Osteoblast (primary cell): ENCODE measurements at regions not wholly inside any gene's neighbourhood (a gene's known extent, or its start where the extent isn't known, plus 50 kb on each side); places are given as distances from the start of the nearest gene placed in this dataset.

Experiments
- DNase-seq: peaks from one replicate; pipeline ENCODE4 v3.0.0; 2011; ENCODE audit warnings: low spot score, mixed read lengths; ENCODE audit not compliant: insufficient read length; ENCODE audit errors: missing footprints
- H2AFZ ChIP-seq: 2 replicates; pipeline ENCODE4 v1.6.0; 2011; ENCODE audit warnings: mild to moderate bottlenecking, low read length
- H3K27ac ChIP-seq: 2 replicates; pipeline ENCODE4 v1.5.1; 2011; ENCODE audit warnings: mild to moderate bottlenecking, low read depth, low read length, moderate library complexity
- H3K27me3 ChIP-seq: 2 replicates; pipeline ENCODE4 v1.6.0; 2012; ENCODE audit warnings: mild to moderate bottlenecking, control low read depth, inconsistent platforms, low read length, moderate library complexity; ENCODE audit not compliant: insufficient read depth
- H3K36me3 ChIP-seq: 2 replicates; pipeline ENCODE4 v1.5.1; 2011; ENCODE audit warnings: mild to moderate bottlenecking, low read length, control low read depth, moderate library complexity; ENCODE audit not compliant: insufficient read depth
- H3K4me1 ChIP-seq: 2 replicates; pipeline ENCODE4 v1.5.1; 2011; ENCODE audit warnings: mild to moderate bottlenecking, low read length, control low read depth, moderate library complexity; ENCODE audit not compliant: insufficient read depth
- H3K4me2 ChIP-seq: 2 replicates; pipeline ENCODE4 v1.6.0; 2011; ENCODE audit warnings: mild to moderate bottlenecking, low read length; ENCODE audit not compliant: insufficient read depth
- H3K4me3 ChIP-seq: fragments of 200-600 bp; sonication (generic); 3 replicates; pipeline ENCODE4 v1.5.1; 2012; ENCODE audit warnings: mild to moderate bottlenecking, low read length, inconsistent platforms; ENCODE audit not compliant: insufficient read depth
- H3K79me2 ChIP-seq: 2 replicates; pipeline ENCODE4 v1.6.0; 2012; ENCODE audit warnings: mild to moderate bottlenecking, low read length, control low read depth, inconsistent platforms; ENCODE audit not compliant: insufficient read depth
- H3K9me3 ChIP-seq: 2 replicates; pipeline ENCODE4 v1.5.1; 2011; ENCODE audit warnings: low read depth, low read length, control low read depth
- H4K20me1 ChIP-seq: 2 replicates; pipeline ENCODE4 v1.6.0; 2012; ENCODE audit warnings: mild to moderate bottlenecking, low read length, control low read depth; ENCODE audit not compliant: insufficient read depth
- CTCF ChIP-seq: IDR thresholded peaks from 2 replicates; pipeline ENCODE4 v1.5.1; 2011; ENCODE audit warnings: mild to moderate bottlenecking, low read depth, low read length, moderate library complexity; ENCODE audit errors: extremely low read depth

GRCh38 chr2:74079522-74080341 lies 68.0 kb downstream of the BOLA3 start:
- H2AFZ ChIP-seq, result no peak overlapping the region
- H4K20me1 ChIP-seq, result peaks cover 3% of the 10 kb centered on the region
- peak; percentile 64 for DNase-seq
- no peaks in the 10 kb centered on the region for H3K27me3 ChIP-seq
- peak overlapping the region; percentile 30 for H3K4me3 ChIP-seq
- H3K4me1 ChIP-seq, result peaks cover 16% of the 10 kb centered on the region
- no peak for TF ChIP-seq CTCF
- H3K27ac ChIP-seq, result no peak overlapping the region
- H3K36me3 ChIP-seq, result peaks cover 7% of the 10 kb centered on the region
- no peaks in the 10 kb centered on the region for H3K79me2 ChIP-seq
- H3K4me2 ChIP-seq, result peak overlapping the region; percentile 45
- no peaks in the 10 kb centered on the region for H3K9me3 ChIP-seq

GRCh38 chr2:74080346-74080745 lies 67.4 kb downstream of the BOLA3 start:
- H3K36me3 ChIP-seq, result peaks cover 7% of the 10 kb centered on the region
- H2AFZ ChIP-seq, result no peak overlapping the region
- peaks cover 16% of the 10 kb centered on the region for H3K4me1 ChIP-seq
- no peak overlapping the region for H3K27ac ChIP-seq
- H3K79me2 ChIP-seq, result no peaks in the 10 kb centered on the region
- DNase-seq, result no peak
- no peak for TF ChIP-seq CTCF
- H3K4me2 ChIP-seq, result peak overlapping the region; percentile 45
- H4K20me1 ChIP-seq, result peaks cover 3% of the 10 kb centered on the region
- peak overlapping the region; percentile 30 for H3K4me3 ChIP-seq
- H3K27me3 ChIP-seq, result no peaks in the 10 kb centered on the region
- H3K9me3 ChIP-seq, result no peaks in the 10 kb centered on the region

- no peaks in the 10 kb centered on the region for H3K9me3 ChIP-seq
- peaks cover 3% of the 10 kb centered on the region for H4K20me1 ChIP-seq
- H3K4me2 ChIP-seq, result no peak overlapping the region
- H2AFZ ChIP-seq, result no peak overlapping the region
- H3K27ac ChIP-seq, result no peak overlapping the region
- peaks cover 16% of the 10 kb centered on the region for H3K4me1 ChIP-seq
- H3K36me3 ChIP-seq, result peaks cover 3% of the 10 kb centered on the region
- no peaks in the 10 kb centered on the region for H3K79me2 ChIP-seq
- H3K27me3 ChIP-seq, result no peaks in the 10 kb centered on the region
- peak; percentile 87 for DNase-seq
- H3K4me3 ChIP-seq, result no peak overlapping the region
- TF ChIP-seq CTCF, result no peak
Measured at GRCh38 chr2:74081030-74081762, 66.5 kb downstream of the BOLA3 start.

DNA sequence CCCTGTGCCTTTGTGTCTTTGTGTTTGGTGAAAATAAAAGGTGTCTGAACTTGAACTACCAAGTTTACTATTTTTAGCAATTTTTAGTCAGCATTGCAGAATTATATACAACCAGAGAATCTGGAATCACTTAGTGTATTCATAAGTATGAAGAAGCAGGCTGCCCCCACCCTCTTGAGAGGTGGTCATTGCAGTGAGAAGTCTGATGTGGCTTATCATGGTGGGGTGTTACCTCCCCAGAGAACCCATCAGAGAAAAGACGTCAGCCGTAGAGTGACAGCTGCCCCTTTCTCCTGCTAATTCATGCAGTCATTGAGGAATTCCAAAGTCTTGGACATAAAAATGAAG lies 66.0 kb downstream of the BOLA3 start:
- Histone ChIP-seq H3K4me2 (no peak overlapping the region), H3K9me3 (no peaks in the 10 kb centered on the region), H4K20me1 (peaks cover 3% of the 10 kb centered on the region), H3K4me1 (peaks cover 16% of the 10 kb centered on the region), H3K27ac (no peak overlapping the region), H3K36me3 (peaks cover 3% of the 10 kb centered on the region), H3K27me3 (no peaks in the 10 kb centered on the region), H2AFZ (no peak overlapping the region), H3K4me3 (no peak overlapping the region), H3K79me2 (no peaks in the 10 kb centered on the region)
- no peak for TF ChIP-seq CTCF
- no peak for DNase-seq
